HG02759 (cell line): ENCODE measurements at regions not wholly inside any gene's neighbourhood (a gene's known extent, or its start where the extent isn't known, plus 50 kb on each side); places are given as distances from the start of the nearest gene placed in this dataset.
A peak's percentile ranks its signal among the peaks of the same experiment; 100 is the strongest.
"Not testable (repeated sequence)": the region's sequence is repeated elsewhere in the genome, so short reads cannot be mapped to it uniquely, and the experiment has no call there.

Experiments used
- ATAC-seq: cut with Tn5 transposase; IDR thresholded peaks from one replicate; pipeline ENCODE4 v1.9.1; 2021; ENCODE audit warnings: mild to moderate bottlenecking, moderate library complexity; ENCODE audit not compliant: unreplicated experiment

GRCh38 chr3:143901105-143901504, 52.8 kb upstream of the SLC9A9 start:
- ATAC-seq: peak; percentile 65

- no peak for ATAC-seq
Observed at GRCh38 chr3:143902210-143902609, 53.9 kb upstream of the SLC9A9 start.

- no peak for ATAC-seq
Observed at GRCh38 chr3:143910756-143911155, 60.9 kb upstream of the DIPK2A start.

- no peak for ATAC-seq
Observed at GRCh38 chr3:143914257-143914656, 57.4 kb upstream of the DIPK2A start.

- ATAC-seq: no peak
Observed at GRCh38 chr3:143918848-143919247, 52.8 kb upstream of the DIPK2A start.

GRCh38 chr3:143921176-143921575, 50.4 kb upstream of the DIPK2A start:
- ATAC-seq: not testable (repeated sequence)
